Activated CD4-positive, alpha-beta T cell treated with anti-CD3 and anti-CD28 coated beads, Interleukin-2, amount 50 U/mL, for 16 hours (primary cell): ENCODE measurements at regions not wholly inside any gene's neighbourhood (a gene's known extent, or its start where the extent isn't known, plus 50 kb on each side); places are given as distances from the start of the nearest gene placed in this dataset.
A peak's percentile ranks its signal among the peaks of the same experiment; 100 is the strongest.
"Not testable (repeated sequence)": the region's sequence is repeated elsewhere in the genome, so short reads cannot be mapped to it uniquely, and the experiment has no call there.

Experiments
- DNase-seq: peaks from one replicate; pipeline ENCODE4 v3.0.0-alpha.2; 2020

DNA sequence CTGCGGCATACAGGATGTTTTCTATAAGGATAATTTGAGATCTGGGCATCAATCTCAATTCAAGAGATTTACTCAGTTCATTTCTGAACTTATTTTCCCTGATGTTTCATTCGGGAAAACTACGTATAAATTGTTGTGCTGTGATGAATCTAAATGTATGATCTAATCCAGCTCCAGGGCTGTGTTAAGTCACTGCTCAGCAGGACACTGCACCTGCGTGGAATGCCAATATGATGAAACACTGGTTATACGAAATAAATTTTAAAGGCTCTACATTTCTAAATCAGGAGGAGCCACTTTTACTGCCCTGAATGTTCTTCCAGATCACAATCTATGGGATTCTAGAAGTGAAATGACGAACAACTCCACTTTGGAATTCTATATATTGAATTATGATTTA is 259.0 kb downstream of the HNMT start:
- no peak for DNase-seq

DNA sequence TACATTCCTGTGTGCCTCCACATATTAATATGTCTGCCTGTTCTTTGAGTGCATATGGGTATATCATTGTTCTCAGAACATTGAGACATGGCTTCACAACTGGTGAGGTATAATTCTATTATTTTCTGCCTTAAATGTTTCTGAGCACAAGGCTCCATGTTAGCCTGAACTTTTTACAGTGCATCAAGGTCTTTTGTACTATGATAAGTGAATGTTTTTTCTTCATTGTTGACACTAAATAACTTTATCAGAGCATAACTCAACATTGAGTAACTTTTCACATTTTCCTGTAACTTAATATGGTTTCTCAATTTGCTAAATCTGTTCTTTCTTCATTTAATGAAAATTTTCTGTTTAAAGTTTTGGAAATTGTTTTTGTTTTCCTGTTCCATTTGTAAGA is 262.9 kb downstream of the HNMT start:
- no peak for DNase-seq

DNA sequence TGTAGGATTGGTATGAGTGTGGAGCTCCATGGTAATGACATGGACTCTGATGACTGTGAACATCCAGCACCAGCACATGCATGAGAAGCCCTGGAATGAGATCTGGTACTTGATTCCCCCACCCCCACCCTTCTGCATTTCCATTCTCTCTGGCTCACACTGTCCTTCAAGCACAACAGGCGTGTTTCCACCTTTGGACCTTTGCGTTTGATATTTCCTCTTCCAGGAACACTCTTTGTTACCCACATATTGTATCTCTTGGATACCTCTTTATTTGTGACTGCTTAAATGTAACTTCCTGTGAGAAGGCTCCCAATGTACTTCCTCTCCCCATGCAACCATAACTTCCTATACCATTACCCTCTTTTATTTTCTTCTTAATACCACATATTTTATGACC is 263.8 kb downstream of the HNMT start:
- DNase-seq, result no peak

DNA sequence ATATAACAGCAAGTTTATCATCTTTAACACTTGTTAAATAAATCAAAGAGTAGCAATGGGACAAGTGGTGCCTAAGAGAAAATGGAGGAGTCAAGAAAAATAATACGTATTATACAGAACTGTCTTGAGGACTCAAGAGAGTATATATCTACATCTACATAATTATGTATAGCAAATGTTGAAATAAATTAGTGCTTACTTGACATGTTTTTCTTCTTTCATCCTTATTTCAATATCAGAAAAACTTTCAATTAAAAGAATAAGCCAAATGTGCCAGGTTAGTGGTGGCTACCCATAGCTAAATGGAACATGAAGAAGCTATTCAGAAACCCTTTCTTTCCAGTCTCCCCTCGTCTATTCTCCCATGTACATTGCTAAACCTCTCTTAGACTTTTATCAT is 267.3 kb upstream of the SPOPL start:
- no peak for DNase-seq

DNA sequence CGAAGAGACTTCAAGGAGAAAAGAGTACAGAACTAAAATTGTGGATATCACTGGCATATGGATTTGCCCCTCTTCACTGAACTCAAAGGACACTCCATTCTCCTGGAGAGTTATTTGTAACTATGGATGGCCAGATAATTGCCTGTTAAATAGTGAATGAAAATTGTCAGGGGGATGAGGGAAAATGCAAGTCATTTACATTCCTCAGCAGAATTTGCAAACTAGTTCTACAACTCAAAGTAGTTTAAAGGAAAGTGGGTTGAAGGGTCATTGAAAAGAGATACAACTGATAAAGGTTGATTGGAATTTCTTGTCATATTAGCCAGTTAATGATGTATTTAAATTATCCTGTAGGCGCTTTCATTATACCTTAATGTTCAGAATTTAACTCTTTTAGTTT is 266.5 kb upstream of the SPOPL start:
- no peak for DNase-seq

DNA sequence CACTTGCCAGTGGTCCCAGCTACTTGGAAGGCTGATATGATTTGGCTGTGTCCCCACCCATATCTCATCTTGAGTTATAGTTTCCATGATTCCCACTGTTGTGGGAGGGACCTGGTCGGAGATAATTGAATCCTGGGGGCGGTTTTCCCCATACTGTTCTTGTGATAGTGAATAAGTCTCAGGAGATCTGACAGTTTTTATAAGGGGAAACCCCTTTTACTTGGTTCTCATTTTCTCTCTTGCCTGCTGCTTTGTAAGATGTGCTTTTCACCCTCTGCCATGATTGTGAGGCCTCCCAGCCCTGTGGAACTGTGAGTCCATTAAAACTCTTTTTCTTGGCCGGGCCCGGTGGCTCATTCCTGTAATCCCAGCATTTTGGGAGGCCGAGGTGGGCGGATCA is 265.4 kb upstream of the SPOPL start:
- no peak for DNase-seq

DNA sequence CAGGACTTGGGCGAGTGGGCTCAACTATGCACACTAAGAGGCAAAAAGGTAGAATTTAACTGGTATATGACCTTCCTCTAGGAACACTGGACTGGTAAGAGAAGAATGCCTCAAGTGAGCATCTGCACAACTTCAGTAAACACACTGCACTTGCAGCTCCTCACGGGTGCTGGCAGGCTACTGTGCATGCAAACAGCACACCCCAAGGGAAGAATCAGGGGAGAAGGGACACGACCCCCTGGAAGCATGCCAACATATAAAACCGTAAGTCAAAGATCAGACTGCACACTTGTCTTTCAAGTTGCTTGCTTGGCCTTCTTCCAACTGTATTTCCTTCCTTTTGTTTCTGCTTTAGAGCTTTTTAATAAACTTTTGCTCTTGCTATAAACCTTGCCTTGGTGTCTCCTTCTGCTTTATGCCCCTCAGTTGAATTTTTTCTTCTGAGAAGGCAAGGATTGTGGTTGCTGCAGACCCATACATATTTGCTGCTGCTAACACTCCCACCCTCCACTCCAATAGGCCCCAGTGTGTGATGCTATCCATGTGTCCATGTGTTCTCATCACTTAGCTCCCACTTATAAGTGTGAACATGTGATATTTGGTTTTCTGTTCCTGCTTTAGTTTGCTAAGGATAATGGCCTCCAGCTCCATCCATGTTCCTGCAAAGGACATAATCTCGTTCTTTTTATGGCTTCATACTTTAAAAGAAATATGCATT is 263.7 kb upstream of the SPOPL start:
- DNase-seq, result no peak

DNA sequence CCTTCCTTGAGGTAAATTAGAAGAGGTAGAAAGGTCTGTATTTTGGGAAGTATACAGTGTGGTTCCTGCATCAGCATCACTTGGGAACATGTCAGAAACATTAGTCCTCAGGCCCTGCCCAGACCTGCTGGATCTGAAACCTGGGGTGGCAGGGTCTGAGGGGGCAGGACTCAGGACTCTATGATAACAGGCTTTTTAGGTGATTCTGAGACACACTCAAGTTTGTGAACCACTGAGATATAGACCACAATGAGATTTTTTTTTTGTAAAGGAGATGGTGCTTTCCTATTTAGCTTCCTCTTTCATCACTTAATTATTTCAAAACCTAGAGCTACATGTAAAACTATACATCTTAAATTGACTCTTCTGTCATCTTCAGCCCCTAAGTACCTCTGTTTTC is 262.7 kb upstream of the SPOPL start:
- no peak for DNase-seq

DNA sequence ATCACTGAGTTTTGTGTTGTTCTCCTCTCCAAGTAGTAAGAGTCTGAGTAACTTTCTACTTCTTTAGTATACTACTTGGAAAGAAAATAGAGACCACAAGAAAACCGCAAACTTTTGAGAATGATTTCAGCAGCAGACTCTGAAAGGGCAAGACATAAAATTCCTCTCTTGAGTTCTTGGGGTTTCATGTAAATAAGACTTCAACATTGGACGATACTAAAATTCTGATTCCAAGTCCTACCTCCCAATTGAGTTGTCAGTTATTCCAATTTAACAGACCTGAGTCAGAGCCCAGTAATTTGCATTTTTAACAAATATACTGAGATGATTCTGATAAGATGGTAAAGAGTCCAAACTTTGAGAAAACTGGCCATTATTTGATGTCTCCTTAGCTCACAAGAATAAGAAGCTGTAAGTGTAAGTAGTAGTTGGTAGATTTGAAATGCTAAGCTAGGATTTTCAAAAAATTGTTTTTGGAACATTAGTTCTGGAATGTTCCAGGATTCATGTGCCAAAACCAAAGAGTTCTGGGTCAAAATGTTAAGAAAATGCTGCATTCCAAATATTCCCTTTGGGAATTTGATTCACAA is 261.6 kb upstream of the SPOPL start:
- no peak for DNase-seq

DNA sequence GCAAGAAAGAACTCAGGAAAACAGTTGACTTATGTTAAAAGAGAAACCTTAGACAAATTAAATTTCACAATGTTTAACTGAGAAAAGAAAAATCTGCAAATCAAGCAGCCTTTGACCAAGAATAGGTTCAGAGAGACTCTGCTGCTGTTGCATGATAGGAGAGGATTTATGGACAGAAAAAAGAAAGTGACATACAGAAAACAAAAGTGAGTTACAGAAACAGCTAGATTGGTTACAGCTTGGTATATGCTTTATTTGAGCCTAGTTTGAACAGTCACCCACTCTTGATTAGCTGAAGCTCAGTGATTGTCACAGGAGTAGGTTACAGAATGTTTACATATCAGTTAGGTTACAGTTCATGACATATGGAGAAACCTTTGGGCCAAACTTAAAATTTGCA is 258.2 kb upstream of the SPOPL start:
- no peak for DNase-seq

DNA sequence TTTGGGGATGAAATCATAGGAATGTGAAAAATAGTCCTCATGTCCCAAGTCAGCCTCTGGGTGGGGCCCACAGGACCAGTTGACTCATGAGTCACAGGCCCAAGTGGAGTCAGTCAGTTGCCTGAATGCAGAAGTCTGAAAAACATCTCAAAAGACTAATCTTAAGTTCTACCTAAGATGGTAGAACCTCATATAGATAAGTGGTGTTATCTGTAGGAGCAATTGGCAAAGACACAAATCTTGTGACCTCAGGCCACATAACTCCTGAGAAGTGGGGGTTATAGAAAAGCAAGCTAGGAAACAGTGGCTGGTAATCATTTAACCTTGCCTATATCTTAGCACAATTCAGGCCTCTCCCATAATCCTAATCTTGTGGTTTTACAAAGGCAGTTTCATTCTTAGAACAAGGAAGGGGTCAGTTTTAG is 257.1 kb upstream of the SPOPL start:
- no peak for DNase-seq

DNA sequence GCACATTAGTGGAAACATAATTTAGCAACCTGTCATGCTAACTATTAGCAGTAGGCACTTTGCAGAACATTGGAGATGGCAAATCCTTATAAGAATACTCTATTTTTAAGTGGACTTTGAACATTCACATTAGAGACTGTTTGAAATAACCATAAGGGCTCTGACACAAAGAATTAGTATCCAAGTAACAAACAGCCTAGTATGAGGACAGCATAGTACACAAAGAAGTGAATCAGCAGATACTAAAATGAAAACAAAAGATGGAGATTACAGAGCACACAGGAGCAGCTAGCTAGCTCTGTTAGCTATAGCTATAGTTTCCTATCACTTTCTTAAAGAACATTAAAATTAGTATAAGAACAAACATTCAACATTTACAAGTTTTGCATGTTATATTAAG is 256.3 kb upstream of the SPOPL start:
- no peak for DNase-seq

DNA sequence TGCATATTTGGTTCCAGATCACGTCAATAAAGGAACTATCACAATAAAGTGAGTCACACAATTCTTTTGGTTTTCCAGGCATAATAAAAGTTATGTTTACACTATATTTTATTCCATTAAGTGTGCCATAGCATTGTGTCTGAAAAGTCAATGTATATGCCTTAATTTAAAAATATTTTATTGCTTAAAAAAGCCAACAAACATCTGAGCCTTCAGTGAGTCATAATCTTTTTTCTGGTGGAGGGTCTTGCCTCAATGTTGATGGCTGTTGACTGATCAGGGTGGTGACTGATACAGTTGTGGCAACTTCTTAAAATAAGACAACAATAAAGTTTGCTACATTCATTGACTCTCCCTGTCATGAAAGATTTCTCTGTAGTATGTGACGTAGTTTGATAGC is 254.3 kb upstream of the SPOPL start:
- DNase-seq, result no peak

DNA sequence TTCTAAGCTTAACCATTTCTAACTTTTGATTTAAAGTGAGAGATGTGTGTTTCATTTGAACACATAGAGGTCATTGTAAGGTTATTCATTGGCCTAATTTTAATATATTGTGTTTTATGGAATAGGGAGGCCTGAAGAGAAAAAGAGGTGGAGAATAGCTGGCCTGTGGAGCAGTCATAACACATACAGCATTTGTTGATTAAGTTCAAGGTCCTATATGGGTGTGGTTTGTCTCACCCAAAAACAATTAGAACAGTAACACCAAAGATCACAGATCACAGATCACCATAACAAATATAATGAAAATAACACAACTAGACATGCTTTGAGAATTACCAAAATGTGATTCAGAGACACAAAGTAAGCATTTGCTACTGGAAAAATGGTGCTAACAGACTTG is 252.4 kb upstream of the SPOPL start:
- no peak for DNase-seq

DNA sequence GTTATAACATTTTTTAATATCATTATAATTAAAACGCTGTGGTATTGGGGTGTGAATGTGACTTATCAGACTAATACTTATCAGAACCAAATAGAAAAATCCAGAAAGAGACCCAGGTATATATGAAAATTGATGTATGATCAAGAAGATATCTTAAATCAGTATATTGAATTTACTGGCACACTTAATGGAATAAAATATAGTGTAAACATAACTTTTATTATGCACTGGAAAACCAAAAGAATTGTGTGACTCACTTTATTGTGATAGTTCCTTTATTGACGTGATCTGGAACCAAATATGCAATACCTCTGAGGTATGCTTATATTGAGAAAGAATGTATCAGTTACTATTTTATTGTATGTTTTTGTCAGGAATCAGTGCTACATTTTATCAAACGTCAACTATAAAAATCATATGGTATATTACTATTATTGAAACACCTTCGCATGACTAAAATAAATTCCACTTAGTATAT is 250.7 kb upstream of the SPOPL start:
- not testable (repeated sequence) for DNase-seq

DNA sequence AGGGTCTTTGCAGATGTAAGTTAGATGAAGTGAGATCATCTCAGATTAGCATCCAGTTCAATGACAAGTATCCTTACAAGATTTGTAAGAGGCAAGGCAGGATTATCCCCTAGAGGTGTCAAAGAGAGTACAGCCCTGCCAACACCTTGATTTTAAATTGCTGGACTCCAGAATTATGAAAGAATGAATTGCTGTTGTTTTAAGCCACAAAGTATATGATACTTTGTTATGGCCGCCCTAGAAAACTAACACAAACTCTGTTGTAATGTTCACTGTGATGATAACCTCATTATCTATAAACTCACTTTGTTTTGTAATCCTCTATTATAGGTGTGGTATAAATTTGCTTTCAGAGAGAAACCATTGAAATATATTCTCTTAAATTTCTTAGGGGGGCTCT is 249.0 kb upstream of the SPOPL start:
- no peak for DNase-seq

DNA sequence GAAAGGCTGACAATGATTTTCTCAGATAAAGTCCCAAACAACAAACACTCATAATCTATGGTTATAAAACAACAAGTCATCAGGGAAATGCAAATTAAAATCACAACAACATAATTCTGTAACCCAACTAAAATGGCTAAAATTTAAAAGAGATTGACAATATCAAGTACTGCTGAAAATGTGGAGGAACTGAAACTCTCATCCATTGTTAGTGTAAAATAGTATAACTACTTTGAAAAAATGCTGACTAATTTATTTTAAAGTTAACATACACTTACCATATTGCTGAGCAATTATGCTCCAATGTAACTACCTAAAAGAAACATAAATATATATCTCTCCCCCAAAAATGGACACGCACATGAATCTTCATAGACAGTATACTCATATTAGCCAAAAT is 245.9 kb upstream of the SPOPL start:
- DNase-seq, result no peak

DNA sequence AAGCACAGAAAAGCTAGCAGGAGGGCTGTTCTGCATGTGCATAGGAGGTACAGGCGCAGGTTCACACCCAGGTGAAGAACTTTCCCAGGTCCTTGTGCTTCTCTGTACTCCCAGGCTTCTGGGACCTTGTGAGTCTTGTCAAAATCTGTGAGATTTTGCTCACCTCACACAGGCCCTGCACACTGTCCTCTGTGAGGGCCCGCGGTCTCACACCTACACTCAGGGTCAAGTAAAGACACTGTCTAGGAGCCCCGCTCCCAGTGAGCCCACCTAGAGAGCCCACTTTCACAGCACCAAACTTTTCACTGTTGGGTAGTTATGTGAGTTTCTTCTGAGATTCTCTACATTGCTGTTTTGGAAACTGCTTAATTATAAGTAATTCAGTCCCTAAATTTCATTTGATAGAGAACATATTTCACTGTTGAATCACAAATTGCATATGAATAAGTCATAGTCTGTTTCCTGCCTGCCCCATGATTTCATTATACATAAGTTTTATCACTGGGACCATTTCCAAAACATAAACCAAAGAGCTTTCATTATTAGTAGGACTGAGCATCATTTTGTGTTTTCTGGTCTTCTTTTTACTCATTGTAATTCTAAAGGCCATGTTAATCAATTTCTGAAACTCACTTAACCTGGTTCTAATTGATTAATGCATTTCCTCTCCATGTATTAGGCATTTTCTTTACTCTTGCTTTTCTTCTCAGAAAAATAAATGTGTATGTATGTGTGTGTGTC is 234.2 kb upstream of the SPOPL start:
- DNase-seq, result peak; percentile 36

DNA sequence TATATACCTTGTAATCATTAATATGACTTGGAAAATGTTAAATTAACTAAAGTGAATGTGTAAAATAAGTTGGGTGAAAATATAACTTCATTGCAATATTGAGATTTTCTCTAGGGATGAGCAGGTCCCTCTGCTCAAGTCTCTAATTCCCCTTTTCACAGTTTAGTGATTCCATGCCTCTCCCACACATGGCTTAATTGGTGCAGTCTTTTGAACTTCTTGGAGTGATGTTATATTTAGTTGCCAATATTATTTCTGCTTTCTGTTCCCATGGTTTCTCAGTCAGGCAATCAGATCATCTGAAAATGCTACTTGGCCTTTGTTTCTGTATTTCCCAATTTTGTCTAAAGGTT is 233.7 kb upstream of the SPOPL start:
- no peak for DNase-seq

DNA sequence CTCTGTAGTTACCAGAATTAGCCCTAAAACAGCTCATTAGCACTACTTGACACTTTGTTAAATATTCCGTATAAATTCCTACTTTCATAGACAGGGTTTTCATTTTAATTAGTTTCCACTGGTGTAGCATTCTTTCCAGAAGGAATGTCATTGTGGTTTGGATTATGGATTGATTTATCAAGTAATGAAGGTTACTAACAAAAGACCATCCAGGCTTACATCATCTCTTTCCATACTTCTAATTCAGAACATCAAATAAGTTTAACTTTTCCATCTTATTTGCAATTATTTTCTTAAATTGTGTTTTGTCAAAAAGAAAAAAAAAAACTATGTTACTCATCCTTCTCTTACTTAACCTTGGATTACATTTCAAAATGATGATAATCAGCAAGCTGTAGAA is 231.8 kb upstream of the SPOPL start:
- no peak for DNase-seq

DNA sequence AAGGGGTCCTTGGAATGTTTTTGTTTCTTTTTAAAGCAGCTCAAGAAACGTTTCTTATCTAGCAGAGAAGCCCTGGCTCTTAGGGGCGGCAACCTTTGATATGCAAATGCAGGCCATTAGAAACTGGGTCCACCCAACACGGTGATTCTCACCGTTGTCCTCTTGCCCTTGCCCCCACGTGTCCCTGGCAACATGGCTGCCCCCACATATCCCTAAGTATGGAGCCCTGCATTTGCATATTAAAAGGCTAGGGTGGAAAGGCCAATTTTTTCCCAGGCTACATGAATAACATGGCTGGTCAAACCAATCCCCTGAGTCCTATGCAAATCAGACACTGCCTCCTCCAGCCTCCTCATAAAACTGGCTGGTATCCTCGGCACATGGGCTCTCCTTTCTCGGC is 230.1 kb upstream of the SPOPL start:
- DNase-seq, result no peak

DNA sequence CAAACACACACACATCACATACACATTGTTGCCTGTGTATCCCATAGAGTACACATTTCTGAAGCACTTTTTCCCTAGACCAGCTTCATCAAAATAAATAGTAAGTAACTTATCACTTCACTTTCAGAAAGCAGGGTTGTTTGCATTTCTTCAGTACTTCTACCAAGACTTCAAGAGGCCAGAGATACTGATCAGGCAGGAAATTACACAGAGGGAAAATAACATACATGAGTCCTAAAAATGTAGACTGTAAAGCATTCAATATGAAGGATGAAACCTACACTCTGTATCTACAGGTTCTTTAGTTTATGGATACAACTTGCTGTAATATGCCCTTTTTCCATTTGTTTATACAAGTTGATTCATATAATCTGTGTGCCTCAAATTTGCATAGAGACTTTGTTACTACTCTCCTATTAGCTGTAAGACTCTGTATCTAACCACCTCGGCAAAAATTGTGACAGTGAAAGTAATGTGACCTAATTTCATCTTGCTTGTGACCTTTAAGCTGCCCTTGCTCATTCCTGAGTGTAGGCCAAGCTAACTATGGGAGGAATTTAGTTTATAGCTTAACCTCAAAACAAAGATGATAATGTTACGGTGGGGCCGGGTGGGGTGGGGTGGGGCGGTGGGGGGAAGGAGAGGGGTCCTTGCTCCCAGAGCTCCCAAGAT is 228.9 kb upstream of the SPOPL start:
- no peak for DNase-seq

DNA sequence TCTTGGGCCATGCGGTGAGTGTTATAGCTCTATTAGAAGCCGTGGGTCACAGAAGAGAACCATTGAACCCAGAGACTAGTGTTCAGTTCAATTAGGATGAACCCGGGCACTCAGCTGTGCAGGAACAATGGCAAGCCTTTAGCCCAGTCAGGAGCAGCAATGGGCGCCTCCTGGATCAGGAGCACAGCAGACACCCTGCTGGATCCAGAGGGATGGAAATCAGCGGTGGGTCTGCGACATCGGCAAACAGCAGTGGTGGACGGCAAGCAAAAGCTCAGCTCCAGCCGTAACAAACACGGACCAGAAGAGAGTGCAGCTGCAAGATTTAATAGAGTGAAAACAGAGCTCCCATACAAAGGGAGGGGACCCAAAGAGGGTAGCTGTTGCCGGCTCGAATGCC is 228.3 kb upstream of the SPOPL start:
- DNase-seq, result not testable (repeated sequence)
